GM12878 (cell line): ENCODE measurements at regions not wholly inside any gene's neighbourhood (a gene's known extent, or its start where the extent isn't known, plus 50 kb on each side); places are given as distances from the start of the nearest gene placed in this dataset.
A peak's percentile ranks its signal among the peaks of the same experiment; 100 is the strongest.

Source experiments
- ATAC-seq: fragments of 200-7000 bp; cut with Tn5 transposase; 3 replicates; pipeline ENCODE4 v1.9.1; 2020; ENCODE audit warnings: mild to moderate bottlenecking, moderate library complexity
- BruUV-seq: library from RNA; stranded (reverse); fragments of 400-500 nt; replicated peaks from 2 replicates; lab custom pipeline; 2021; lab: Mats Ljungman, UMichigan
- CTCF ChIA-PET: fragments of 300-600 bp; sonication (Branson Sonifier 250); formaldehyde crosslinking; extraction: SDS; loops from one replicate; lab custom pipeline; 2021; ENCODE audit warnings: inconsistent platforms; lab: Yijun Ruan, JAX
- POLR2A ChIA-PET: fragments of 350-600 bp; formaldehyde crosslinking; extraction: SDS; loops from one replicate; lab custom pipeline; 2021; ENCODE audit warnings: inconsistent platforms; lab: Charles Lee
- RAD21 ChIA-PET: fragments of 300-600 bp; sonication (Branson Sonifier 250); formaldehyde crosslinking; loops from one replicate; lab custom pipeline; 2023; ENCODE audit warnings: antibody characterized with exemption; ENCODE audit not compliant: unreplicated experiment; lab: Charles Lee
- SMC1A ChIA-PET: fragments of 300-600 bp; sonication (Branson Sonifier 250); formaldehyde crosslinking; loops from one replicate; lab custom pipeline; 2023; ENCODE audit not compliant: unreplicated experiment, uncharacterized antibody; lab: Charles Lee
- DNase-seq: peaks from one replicate; pipeline ENCODE4 v3.0.0-alpha.2; 2011; ENCODE audit warnings: low read depth, low spot score
- FAIRE-seq: peaks from 3 replicates; lab custom pipeline; 2011; peaks lifted over from hg19 to GRCh38; lab: Jason Lieb, UNC
- H2AFZ ChIP-seq: 2 replicates; pipeline ENCODE4 v1.6.0; 2011; ENCODE audit warnings: low read depth, low read length, control low read depth; ENCODE audit not compliant: control insufficient read depth
- H3K27ac ChIP-seq: 2 replicates; pipeline ENCODE4 v1.5.1; 2011; ENCODE audit warnings: control low read depth; ENCODE audit not compliant: control insufficient read depth, insufficient read depth
- H3K27me3 ChIP-seq, 2 experiments: replicated peaks in 1 of 2; 2 replicates each; pipeline versions ENCODE4 v1.6.0 to v1.6.1; 2011; ENCODE audit warnings: low read length in 1 of 2; ENCODE audit not compliant: control insufficient read depth in 2 of 2, insufficient read depth in 2 of 2
- H3K36me3 ChIP-seq, 2 experiments: 2 replicates each; pipeline ENCODE4 v1.5.1; 2011; ENCODE audit warnings: low read length in 1 of 2; ENCODE audit not compliant: control insufficient read depth in 2 of 2, insufficient read depth in 2 of 2
- H3K4me1 ChIP-seq: 2 replicates; pipeline ENCODE4 v1.6.1; 2011; ENCODE audit warnings: mild to moderate bottlenecking, low read length, moderate library complexity, mixed read lengths; ENCODE audit not compliant: control insufficient read depth, insufficient read depth
- H3K4me2 ChIP-seq: 2 replicates; pipeline ENCODE4 v1.6.0; 2011; ENCODE audit warnings: control low read depth; ENCODE audit not compliant: control insufficient read depth, insufficient read depth
- H3K4me3 ChIP-seq: fragments of 200-600 bp; sonication (generic); 2 replicates; pipeline ENCODE4 v1.5.1; 2016
- H3K79me2 ChIP-seq: 2 replicates; pipeline ENCODE4 v1.6.0; 2011; ENCODE audit warnings: low read length; ENCODE audit not compliant: control insufficient read depth, insufficient read depth
- H3K9ac ChIP-seq: 2 replicates; pipeline ENCODE4 v1.8.0; 2011; ENCODE audit warnings: low read length, control low read depth, mixed read lengths; ENCODE audit not compliant: control insufficient read depth, insufficient read depth
- H3K9me3 ChIP-seq: replicated peaks from 3 replicates; pipeline ENCODE4 v1.5.1; 2011; ENCODE audit warnings: mild to moderate bottlenecking, low read length; ENCODE audit not compliant: control insufficient read depth, insufficient read depth
- H4K20me1 ChIP-seq: 2 replicates; pipeline ENCODE4 v1.6.0; 2011; ENCODE audit not compliant: control insufficient read depth, insufficient read depth
- BRCA1 ChIP-seq: IDR thresholded peaks from 2 replicates; pipeline ENCODE4 v1.6.1; 2011; ENCODE audit warnings: low read depth, low read length, improper control_type of control experiment
- WGBS: methylation state at CpG from one replicate; pipeline ENCODE4 v1.1.6; 2016; ENCODE audit warnings: low lambda C conversion rate; ENCODE audit not compliant: insufficient replicate concordance, insufficient coverage; ENCODE audit errors: missing lambda C conversion rate; 5-methylcytosine and 5-hydroxymethylcytosine counted together
- in situ Hi-C: fragments of 300-500 bp; cut with MboI; formaldehyde crosslinking; loops from 9 replicates; pipeline ENCODE4 v1.14.3; 2018; ENCODE audit warnings: mixed read lengths
- intact Hi-C: fragments of 100-400 bp; cut with micrococcal nuclease; formaldehyde crosslinking; loops from one replicate; pipeline ENCODE4 v1.14.2; 2022; ENCODE audit not compliant: unreplicated experiment
- TF ChIP-seq, protein P1 (sequence below), 3 experiments: IDR thresholded peaks in 2 of 3; conservative IDR thresholded peaks in 1 of 3; 2 replicates each; pipeline ENCODE4 v1.5.1; 2011; ENCODE audit warnings: low read depth in 3 of 3, low read length in 3 of 3, mild to moderate bottlenecking in 3 of 3, control low read depth in 2 of 3, moderate library complexity in 2 of 3, inconsistent platforms in 1 of 3, mixed read lengths in 1 of 3; ENCODE audit not compliant: control insufficient read depth in 2 of 3, insufficient read depth in 1 of 3; ENCODE audit errors: extremely low read depth in 1 of 3

DNA sequence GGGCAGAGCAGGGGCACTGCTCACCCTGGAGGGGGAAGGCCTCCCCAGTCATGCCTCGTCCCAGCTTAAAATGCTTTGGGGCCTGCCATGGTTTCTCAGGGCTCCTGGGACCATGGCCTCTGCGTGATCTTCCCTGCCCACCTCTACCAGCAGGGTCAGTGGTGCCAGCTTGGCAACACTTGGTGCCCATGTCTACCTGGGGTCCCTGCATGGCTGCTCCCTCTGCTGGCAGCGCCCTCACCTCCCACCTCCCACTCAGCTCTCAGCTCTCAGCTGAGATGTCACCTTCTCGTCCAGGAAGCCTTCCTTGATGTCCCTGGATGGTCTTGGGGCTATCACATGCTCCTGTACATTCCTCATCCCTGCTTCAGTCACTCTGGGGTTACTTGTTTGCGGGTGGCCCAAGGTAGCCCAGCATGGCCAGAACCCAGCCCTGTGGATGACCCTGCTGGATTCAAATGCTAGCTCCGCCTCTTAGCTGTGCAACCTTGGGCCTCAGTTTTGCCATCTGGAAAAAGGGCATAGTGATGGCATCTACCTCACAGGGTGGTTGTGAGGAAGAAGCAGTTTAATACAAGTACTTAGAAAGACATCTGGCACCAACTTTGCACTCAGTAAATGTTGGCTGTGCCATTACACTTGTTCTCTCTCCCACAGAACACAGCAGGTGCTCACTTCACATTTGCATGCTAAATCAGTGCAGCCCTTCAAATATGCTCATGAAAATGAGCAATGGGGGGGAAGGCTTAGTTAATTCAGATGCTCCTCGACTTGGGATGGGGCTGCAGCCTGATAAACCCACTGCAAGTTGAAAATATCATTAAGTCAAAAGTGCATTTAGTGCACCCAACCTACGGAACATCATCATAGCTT, 53.5 kb upstream of the PTPN1 start:
- TF ChIP-seq BRCA1, result no peak
- TF ChIP-seq, protein P1, sequence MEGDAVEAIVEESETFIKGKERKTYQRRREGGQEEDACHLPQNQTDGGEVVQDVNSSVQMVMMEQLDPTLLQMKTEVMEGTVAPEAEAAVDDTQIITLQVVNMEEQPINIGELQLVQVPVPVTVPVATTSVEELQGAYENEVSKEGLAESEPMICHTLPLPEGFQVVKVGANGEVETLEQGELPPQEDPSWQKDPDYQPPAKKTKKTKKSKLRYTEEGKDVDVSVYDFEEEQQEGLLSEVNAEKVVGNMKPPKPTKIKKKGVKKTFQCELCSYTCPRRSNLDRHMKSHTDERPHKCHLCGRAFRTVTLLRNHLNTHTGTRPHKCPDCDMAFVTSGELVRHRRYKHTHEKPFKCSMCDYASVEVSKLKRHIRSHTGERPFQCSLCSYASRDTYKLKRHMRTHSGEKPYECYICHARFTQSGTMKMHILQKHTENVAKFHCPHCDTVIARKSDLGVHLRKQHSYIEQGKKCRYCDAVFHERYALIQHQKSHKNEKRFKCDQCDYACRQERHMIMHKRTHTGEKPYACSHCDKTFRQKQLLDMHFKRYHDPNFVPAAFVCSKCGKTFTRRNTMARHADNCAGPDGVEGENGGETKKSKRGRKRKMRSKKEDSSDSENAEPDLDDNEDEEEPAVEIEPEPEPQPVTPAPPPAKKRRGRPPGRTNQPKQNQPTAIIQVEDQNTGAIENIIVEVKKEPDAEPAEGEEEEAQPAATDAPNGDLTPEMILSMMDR (IDR thresholded peaks at IDR 0.05 in 2 of 3, conservative IDR thresholded peaks at IDR 0.05 in 1 of 3; ENCODE audit: control insufficient read depth in 2 of 3, extremely low read depth in 1 of 3, insufficient read depth in 1 of 3, low read depth in 3 of 3, low read length in 3 of 3), result peak in 2 of 3 experiments; percentile 10 to 26; a peak in 2 of 6 replicates
- TF ChIP-seq, all 136 proteins: peak for 1
- CTCF ChIA-PET, result interaction anchor here (1.4 to 2.9 kb wide), 3 partner anchors 7 to 278 kb away, joined by 3 to 14 read pairs (median 8); no protein-coding TSS in a partner anchor
- H3K27ac ChIP-seq, result no peak overlapping the region
- no peak overlapping the region for H3K4me3 ChIP-seq
- H2AFZ ChIP-seq, result no peak overlapping the region
- intact Hi-C loops (no loop called here), in situ Hi-C loops (no loop called here)
- H3K4me2 ChIP-seq, result no peak overlapping the region
- FAIRE-seq (no peak), ATAC-seq (peak; percentile 23; the same call in 1 of the 3 replicates), DNase-seq (no peak)
- no peaks in the 10 kb centered on the region for H3K79me2 ChIP-seq
- no peaks in the 10 kb centered on the region for H3K9me3 ChIP-seq
- no peaks in the 10 kb centered on the region for H3K36me3 ChIP-seq
- peaks cover 4% of the 10 kb centered on the region; the same call in 1 of the 2 replicates for H3K4me1 ChIP-seq
- BruUV-seq, result no TSS peak
- no peaks in the 10 kb centered on the region for H4K20me1 ChIP-seq
- RAD21 ChIA-PET, result no interaction called here
- POLR2A ChIA-PET, result no interaction called here
- 49% methylated on average over 8 of the region's 8 CpGs for WGBS
- no peaks in the 10 kb centered on the region; a peak in 1 of 4 replicates for H3K27me3 ChIP-seq
- SMC1A ChIA-PET, result interaction anchor here (1.1 to 1.5 kb wide), 3 partner anchors 56 to 268 kb away, joined by 3 to 5 read pairs (median 4); no protein-coding TSS in a partner anchor
- no peak overlapping the region for H3K9ac ChIP-seq
